ENCODE measurements at regions not wholly inside any gene's neighbourhood (a gene's known extent, or its start where the extent isn't known, plus 50 kb on each side); places are given as distances from the start of the nearest gene placed in this dataset.

GRCh38 chr6:21448485-21449109 is 145.0 kb upstream of the SOX4 start:
- H3K27me3 ChIP-seq (ENCODE audit: insufficient read depth, low read length) = no peaks in the 10 kb centered on the region
- no peak overlapping the region for H3K27ac ChIP-seq (ENCODE audit: low read depth, low read length)
- no peak overlapping the region for H3K4ac ChIP-seq (ENCODE audit: low read depth, low read length)
- no peak overlapping the region for H3K4me2 ChIP-seq (ENCODE audit: low read length)
- no peaks in the 10 kb centered on the region for H3K36me3 ChIP-seq (ENCODE audit: control insufficient read depth in 1 of 2, insufficient read depth in 2 of 2, low read length in 2 of 2)
- no peak overlapping the region for H4K8ac ChIP-seq (ENCODE audit: low read depth, low read length)
- DNase-seq = no peak
- no peak overlapping the region for H2BK5ac ChIP-seq (ENCODE audit: low read depth, low read length, poor library complexity)
- H2AFZ ChIP-seq (ENCODE audit: insufficient read depth, low read length, poor library complexity) = no peak overlapping the region
- no peak overlapping the region for H4K12ac ChIP-seq (ENCODE audit: low read depth, low read length)
- no peak overlapping the region for H3K18ac ChIP-seq (ENCODE audit: low read length)
- no peaks in the 10 kb centered on the region for H3K79me1 ChIP-seq (ENCODE audit: low read length)
- no peaks in the 10 kb centered on the region for H3K79me2 ChIP-seq (ENCODE audit: control insufficient read depth, insufficient read depth, low read length, poor library complexity)
- no peak overlapping the region for H2BK120ac ChIP-seq (ENCODE audit: insufficient read depth, low read length, poor library complexity)
- H3K4me1 ChIP-seq (ENCODE audit: control insufficient read depth in 1 of 2, insufficient read depth in 2 of 2, low read length in 2 of 2) = peaks cover 0 to 4% of the 10 kb centered on the region in 2 experiments
- no peak overlapping the region for H2AK5ac ChIP-seq (ENCODE audit: low read length)
- no peak overlapping the region for H3K14ac ChIP-seq (ENCODE audit: low read length)
- WGBS (ENCODE audit: extremely low coverage, insufficient coverage, insufficient read length) = no CpG with 5 or more reads among the region's 1 CpG
- no peak overlapping the region for H4K91ac ChIP-seq (ENCODE audit: low read depth, low read length)
- H3K23ac ChIP-seq (ENCODE audit: low read length) = no peak overlapping the region
- H2BK12ac ChIP-seq (ENCODE audit: low read length) = no peak overlapping the region
- no peak overlapping the region for H3K4me3 ChIP-seq (ENCODE audit: low read depth, low read length)
- no peak overlapping the region for H3K9ac ChIP-seq (ENCODE audit: low read length)
- H3K9me3 ChIP-seq (ENCODE audit: insufficient read depth, low read depth, low read length) = no peaks in the 10 kb centered on the region

- Histone ChIP-seq H3K79me2 (ENCODE audit: control insufficient read depth, insufficient read depth, low read length, poor library complexity) (no peaks in the 10 kb centered on the region), H4K91ac (ENCODE audit: low read depth, low read length) (no peak overlapping the region), H2AK5ac (ENCODE audit: low read length) (no peak overlapping the region), H3K9me3 (ENCODE audit: insufficient read depth, low read depth, low read length) (no peaks in the 10 kb centered on the region), H3K36me3 (ENCODE audit: control insufficient read depth in 1 of 2, insufficient read depth in 2 of 2, low read length in 2 of 2) (no peaks in the 10 kb centered on the region), H3K14ac (ENCODE audit: low read length) (no peak overlapping the region), H3K4me2 (ENCODE audit: low read length) (no peak overlapping the region), H4K12ac (ENCODE audit: low read depth, low read length) (no peak overlapping the region), H3K4me1 (ENCODE audit: control insufficient read depth in 1 of 2, insufficient read depth in 2 of 2, low read length in 2 of 2) (peaks cover 0 to 4% of the 10 kb centered on the region in 2 experiments), H3K4ac (ENCODE audit: low read depth, low read length) (no peak overlapping the region), H3K27me3 (ENCODE audit: insufficient read depth, low read length) (no peaks in the 10 kb centered on the region), H3K18ac (ENCODE audit: low read length) (no peak overlapping the region), H3K79me1 (ENCODE audit: low read length) (no peaks in the 10 kb centered on the region), H3K27ac (ENCODE audit: low read depth, low read length) (no peak overlapping the region), H3K9ac (ENCODE audit: low read length) (no peak overlapping the region), H4K8ac (ENCODE audit: low read depth, low read length) (no peak overlapping the region), H2BK12ac (ENCODE audit: low read length) (no peak overlapping the region), H3K23ac (ENCODE audit: low read length) (no peak overlapping the region), H2BK5ac (ENCODE audit: low read depth, low read length, poor library complexity) (no peak overlapping the region), H2BK120ac (ENCODE audit: insufficient read depth, low read length, poor library complexity) (no peak overlapping the region), H3K4me3 (ENCODE audit: low read depth, low read length) (no peak overlapping the region), H2AFZ (ENCODE audit: insufficient read depth, low read length, poor library complexity) (no peak overlapping the region)
- no peak for DNase-seq
- WGBS (ENCODE audit: extremely low coverage, insufficient coverage, insufficient read length) = no CpG with 5 or more reads among the region's 4 CpGs
These were observed 143.4 kb upstream of the SOX4 start for GRCh38 chr6:21450149-21450548.

- Histone ChIP-seq H3K14ac (ENCODE audit: low read length) (no peak overlapping the region), H3K79me2 (ENCODE audit: control insufficient read depth, insufficient read depth, low read length, poor library complexity) (no peaks in the 10 kb centered on the region), H3K36me3 (ENCODE audit: control insufficient read depth in 1 of 2, insufficient read depth in 2 of 2, low read length in 2 of 2) (no peaks in the 10 kb centered on the region), H2BK120ac (ENCODE audit: insufficient read depth, low read length, poor library complexity) (no peak overlapping the region), H3K18ac (ENCODE audit: low read length) (no peak overlapping the region), H3K27me3 (ENCODE audit: insufficient read depth, low read length) (no peaks in the 10 kb centered on the region), H3K4me2 (ENCODE audit: low read length) (no peak overlapping the region), H3K23ac (ENCODE audit: low read length) (no peak overlapping the region), H3K4ac (ENCODE audit: low read depth, low read length) (no peak overlapping the region), H3K4me3 (ENCODE audit: low read depth, low read length) (no peak overlapping the region), H3K9ac (ENCODE audit: low read length) (no peak overlapping the region), H2BK12ac (ENCODE audit: low read length) (no peak overlapping the region), H3K4me1 (ENCODE audit: control insufficient read depth in 1 of 2, insufficient read depth in 2 of 2, low read length in 2 of 2) (peaks cover 0 to 4% of the 10 kb centered on the region in 2 experiments), H3K9me3 (ENCODE audit: insufficient read depth, low read depth, low read length) (no peaks in the 10 kb centered on the region), H4K91ac (ENCODE audit: low read depth, low read length) (no peak overlapping the region), H2AK5ac (ENCODE audit: low read length) (no peak overlapping the region), H4K8ac (ENCODE audit: low read depth, low read length) (no peak overlapping the region), H2BK5ac (ENCODE audit: low read depth, low read length, poor library complexity) (no peak overlapping the region), H4K12ac (ENCODE audit: low read depth, low read length) (no peak overlapping the region), H3K27ac (ENCODE audit: low read depth, low read length) (no peak overlapping the region), H2AFZ (ENCODE audit: insufficient read depth, low read length, poor library complexity) (no peak overlapping the region), H3K79me1 (ENCODE audit: low read length) (no peaks in the 10 kb centered on the region)
- no peak for DNase-seq
- no CpG with 5 or more reads among the region's 3 CpGs for WGBS (ENCODE audit: extremely low coverage, insufficient coverage, insufficient read length)
These were observed 142.9 kb upstream of the SOX4 start for GRCh38 chr6:21450628-21451027.

GRCh38 chr6:21451546-21452013 is 142.0 kb upstream of the SOX4 start:
- Histone ChIP-seq H4K91ac (ENCODE audit: low read depth, low read length) (no peak overlapping the region), H3K79me2 (ENCODE audit: control insufficient read depth, insufficient read depth, low read length, poor library complexity) (no peaks in the 10 kb centered on the region)

More at GRCh38 chr6:21451546-21452013, 142.0 kb upstream of the SOX4 start:
- Histone ChIP-seq H4K8ac (ENCODE audit: low read depth, low read length) (no peak overlapping the region), H3K9ac (ENCODE audit: low read length) (no peak overlapping the region), H3K18ac (ENCODE audit: low read length) (no peak overlapping the region), H2BK12ac (ENCODE audit: low read length) (no peak overlapping the region), H4K12ac (ENCODE audit: low read depth, low read length) (no peak overlapping the region), H3K27ac (ENCODE audit: low read depth, low read length) (no peak overlapping the region), H3K4me2 (ENCODE audit: low read length) (no peak overlapping the region), H2BK5ac (ENCODE audit: low read depth, low read length, poor library complexity) (no peak overlapping the region), H2AFZ (ENCODE audit: insufficient read depth, low read length, poor library complexity) (no peak overlapping the region), H3K4me3 (ENCODE audit: low read depth, low read length) (no peak overlapping the region), H2BK120ac (ENCODE audit: insufficient read depth, low read length, poor library complexity) (no peak overlapping the region), H3K27me3 (ENCODE audit: insufficient read depth, low read length) (no peaks in the 10 kb centered on the region), H3K4me1 (ENCODE audit: control insufficient read depth in 1 of 2, insufficient read depth in 2 of 2, low read length in 2 of 2) (peaks cover 0 to 4% of the 10 kb centered on the region in 2 experiments), H3K14ac (ENCODE audit: low read length) (no peak overlapping the region), H3K4ac (ENCODE audit: low read depth, low read length) (no peak overlapping the region), H3K79me1 (ENCODE audit: low read length) (no peaks in the 10 kb centered on the region), H2AK5ac (ENCODE audit: low read length) (no peak overlapping the region), H3K23ac (ENCODE audit: low read length) (no peak overlapping the region), H3K9me3 (ENCODE audit: insufficient read depth, low read depth, low read length) (no peaks in the 10 kb centered on the region), H3K36me3 (ENCODE audit: control insufficient read depth in 1 of 2, insufficient read depth in 2 of 2, low read length in 2 of 2) (no peaks in the 10 kb centered on the region)
- no CpG with 5 or more reads among the region's 3 CpGs for WGBS (ENCODE audit: extremely low coverage, insufficient coverage, insufficient read length)
- DNase-seq = no peak
